Stimulated activated naive CD4-positive, alpha-beta T cell treated with Interleukin-2 at 50 U/mL for 16 hours (primary cell): ENCODE measurements at regions not wholly inside any gene's neighbourhood (a gene's known extent, or its start where the extent isn't known, plus 50 kb on each side); places are given as distances from the start of the nearest gene placed in this dataset.
"Not testable (repeated sequence)": the region's sequence is repeated elsewhere in the genome, so short reads cannot be mapped to it uniquely, and the experiment has no call there.

Experiments used
- DNase-seq: peaks from one replicate; lab custom pipeline; 2025; lab: John Stamatoyannopoulos, UW

- DNase-seq: no peak
Measured at GRCh38 chr18:77329651-77330050, 80.0 kb downstream of the GALR1 start.

- DNase-seq: no peak
Measured at GRCh38 chr18:77334876-77335275, 85.2 kb downstream of the GALR1 start.

- no peak for DNase-seq
Measured at GRCh38 chr18:77337604-77338003, 88.0 kb downstream of the GALR1 start.

- DNase-seq: no peak
Measured at GRCh38 chr18:77339093-77339492, 89.4 kb downstream of the GALR1 start.

- DNase-seq: no peak
Measured at GRCh38 chr18:77339623-77340022, 90.0 kb downstream of the GALR1 start.

GRCh38 chr18:77340815-77341214 lies 91.2 kb downstream of the GALR1 start:
- DNase-seq: no peak

- DNase-seq: no peak
Measured at GRCh38 chr18:77341527-77342325, 92.1 kb downstream of the GALR1 start.

- DNase-seq: no peak
Measured at GRCh38 chr18:77342736-77343135, 93.1 kb downstream of the GALR1 start.

- no peak for DNase-seq
Measured at GRCh38 chr18:77343846-77344510, 94.3 kb downstream of the GALR1 start.

GRCh38 chr18:77344786-77345500 lies 95.3 kb downstream of the GALR1 start:
- DNase-seq: no peak

- no peak for DNase-seq
Measured at GRCh38 chr18:77346208-77346810, 96.7 kb downstream of the GALR1 start.

- DNase-seq: not testable (repeated sequence)
Measured at GRCh38 chr18:77353349-77353748, 103.7 kb downstream of the GALR1 start.

GRCh38 chr18:77359561-77360314 lies 110.1 kb downstream of the GALR1 start:
- DNase-seq: no peak

GRCh38 chr18:77360315-77361190 lies 110.9 kb downstream of the GALR1 start:
- no peak for DNase-seq

- DNase-seq: no peak
Measured at GRCh38 chr18:77361382-77361781, 111.7 kb downstream of the GALR1 start.

- DNase-seq: no peak
Measured at GRCh38 chr18:77365667-77366066, 116.0 kb downstream of the GALR1 start.

GRCh38 chr18:77366067-77366719 lies 116.5 kb downstream of the GALR1 start:
- no peak for DNase-seq

- DNase-seq: no peak
Measured at GRCh38 chr18:77366720-77367641, 117.3 kb downstream of the GALR1 start.

- DNase-seq: no peak
Measured at GRCh38 chr18:77369644-77370043, 120.0 kb downstream of the GALR1 start.
